ENCODE measurements at regions not wholly inside any gene's neighbourhood (a gene's known extent, or its start where the extent isn't known, plus 50 kb on each side); places are given as distances from the start of the nearest gene placed in this dataset.

- TF ChIP-seq CTCF (IDR thresholded peaks at IDR 0.05), result no peak
- Histone ChIP-seq H3K27me3 (no peaks in the 10 kb centered on the region), H3K9me3 (no peaks in the 10 kb centered on the region), H3K4me3 (no peak overlapping the region), H3K4me1 (no peaks in the 10 kb centered on the region), H3K27ac (no peak overlapping the region), H3K36me3 (no peaks in the 10 kb centered on the region)
- ATAC-seq, result no peak
- intact Hi-C loops (cut with DNase I), result no loop called here
- DNase-seq, result no peak
These were observed 923.4 kb downstream of the QKI start for GRCh38 chr6:164337925-164338397.

- Histone ChIP-seq H3K27ac (no peak overlapping the region), H3K27me3 (no peaks in the 10 kb centered on the region), H3K4me3 (no peak overlapping the region), H3K4me1 (no peaks in the 10 kb centered on the region), H3K9me3 (no peaks in the 10 kb centered on the region), H3K36me3 (no peaks in the 10 kb centered on the region)
- no peak for DNase-seq
- peak; percentile 25 for ATAC-seq
- TF ChIP-seq CTCF (IDR thresholded peaks at IDR 0.05), result no peak
- intact Hi-C loops (cut with DNase I), result no loop called here
These were observed 922.8 kb downstream of the QKI start for GRCh38 chr6:164337024-164337924.

GRCh38 chr6:164336455-164336854 lies 921.9 kb downstream of the QKI start:
- no peak for DNase-seq
- no peaks in the 10 kb centered on the region for H3K9me3 ChIP-seq
- no peak for ATAC-seq
- no peak for TF ChIP-seq CTCF (IDR thresholded peaks at IDR 0.05)
- no peaks in the 10 kb centered on the region for H3K4me1 ChIP-seq
- no peak overlapping the region for H3K27ac ChIP-seq
- no peaks in the 10 kb centered on the region for H3K36me3 ChIP-seq
- intact Hi-C loops (cut with DNase I), result no loop called here
- no peaks in the 10 kb centered on the region for H3K27me3 ChIP-seq
- no peak overlapping the region for H3K4me3 ChIP-seq

- no peak for ATAC-seq
- Histone ChIP-seq H3K36me3 (no peaks in the 10 kb centered on the region), H3K9me3 (no peaks in the 10 kb centered on the region), H3K27me3 (no peaks in the 10 kb centered on the region), H3K27ac (no peak overlapping the region), H3K4me1 (no peaks in the 10 kb centered on the region), H3K4me3 (no peak overlapping the region)
- DNase-seq, result no peak
- TF ChIP-seq CTCF (IDR thresholded peaks at IDR 0.05), result no peak
- intact Hi-C loops (cut with DNase I), result no loop called here
These were observed 916.5 kb downstream of the QKI start for GRCh38 chr6:164331026-164331425.

GRCh38 chr6:164325168-164325567 lies 910.6 kb downstream of the QKI start:
- H3K27me3 ChIP-seq, result no peaks in the 10 kb centered on the region
- no peak for TF ChIP-seq CTCF (IDR thresholded peaks at IDR 0.05)
- no peak overlapping the region for H3K27ac ChIP-seq
- ATAC-seq (no peak), DNase-seq (no peak)
- H3K36me3 ChIP-seq, result no peaks in the 10 kb centered on the region
- H3K9me3 ChIP-seq, result no peaks in the 10 kb centered on the region
- intact Hi-C loops (cut with DNase I), result no loop called here
- no peaks in the 10 kb centered on the region for H3K4me1 ChIP-seq
- no peak overlapping the region for H3K4me3 ChIP-seq
